ENCODE measurements at regions not wholly inside any gene's neighbourhood (a gene's known extent, or its start where the extent isn't known, plus 50 kb on each side); places are given as distances from the start of the nearest gene placed in this dataset.

- H3K9ac ChIP-seq (ENCODE audit: low read length): no peak overlapping the region
- H2BK12ac ChIP-seq (ENCODE audit: low read length in 2 of 2): no peak overlapping the region
- WGBS: 100% methylated on average over 1 of the region's 3 CpGs
- H2BK5ac ChIP-seq (ENCODE audit: low read depth, low read length, poor library complexity, severe bottlenecking): no peak overlapping the region
- no peaks in the 10 kb centered on the region for H3K9me3 ChIP-seq (ENCODE audit: control insufficient read depth, low read length)
- H3K36me3 ChIP-seq (ENCODE audit: control insufficient read depth in 1 of 2, insufficient read depth in 2 of 2, low read depth in 1 of 2, low read length in 2 of 2): no peaks in the 10 kb centered on the region
- no peak overlapping the region for H3K4me3 ChIP-seq (ENCODE audit: insufficient read depth in 1 of 2, low read depth in 1 of 2, low read length in 2 of 2)
- no peak overlapping the region for H2AK5ac ChIP-seq (ENCODE audit: low read length, severe bottlenecking)
- no peak overlapping the region for H3K4me2 ChIP-seq (ENCODE audit: low read length, poor library complexity, severe bottlenecking)
- no peak overlapping the region for H3K23ac ChIP-seq (ENCODE audit: low read length in 2 of 2)
- DNase-seq: no peak
- H3K4me1 ChIP-seq (ENCODE audit: control insufficient read depth, insufficient read depth, low read depth, low read length): no peaks in the 10 kb centered on the region
- no peak overlapping the region for H3K18ac ChIP-seq (ENCODE audit: low read depth in 1 of 2, low read length in 2 of 2)
- H2BK120ac ChIP-seq (ENCODE audit: low read depth, low read length): no peak overlapping the region
- no peak overlapping the region for H3K14ac ChIP-seq (ENCODE audit: low read length in 2 of 2)
- H4K8ac ChIP-seq (ENCODE audit: low read length): no peak overlapping the region
- no peaks in the 10 kb centered on the region for H3K79me1 ChIP-seq (replicated peaks; ENCODE audit: low read length, poor library complexity, severe bottlenecking)
- no peak overlapping the region for H2BK15ac ChIP-seq (ENCODE audit: low read depth, poor library complexity, severe bottlenecking)
- H3K27me3 ChIP-seq (ENCODE audit: control insufficient read depth in 1 of 2, insufficient read depth in 1 of 2, low read length in 2 of 2): no peaks in the 10 kb centered on the region
- H3K27ac ChIP-seq (ENCODE audit: low read length, poor library complexity, severe bottlenecking): no peak overlapping the region
- no peak overlapping the region for H4K91ac ChIP-seq (ENCODE audit: low read length)
- no peak overlapping the region for H3K4ac ChIP-seq (ENCODE audit: low read depth in 1 of 2, low read length in 2 of 2)
- H2AFZ ChIP-seq (ENCODE audit: low read depth, low read length): no peak overlapping the region
Observed at GRCh38 chr2:221005338-221005737, 566.8 kb downstream of the EPHA4 start.

- no peaks in the 10 kb centered on the region for H3K27me3 ChIP-seq (ENCODE audit: control insufficient read depth in 1 of 2, insufficient read depth in 1 of 2, low read length in 2 of 2)
- no peak overlapping the region for H2AK5ac ChIP-seq (ENCODE audit: low read length, severe bottlenecking)
- H3K4ac ChIP-seq (ENCODE audit: low read depth in 1 of 2, low read length in 2 of 2): no peak overlapping the region
- H3K9me3 ChIP-seq (ENCODE audit: control insufficient read depth, low read length): no peaks in the 10 kb centered on the region
- H2BK12ac ChIP-seq (ENCODE audit: low read length in 2 of 2): no peak overlapping the region
- H3K9ac ChIP-seq (ENCODE audit: low read length): no peak overlapping the region
- H4K91ac ChIP-seq (ENCODE audit: low read length): no peak overlapping the region
- H2BK15ac ChIP-seq (ENCODE audit: low read depth, poor library complexity, severe bottlenecking): no peak overlapping the region
- no peak for DNase-seq
- no peaks in the 10 kb centered on the region for H3K36me3 ChIP-seq (ENCODE audit: control insufficient read depth in 1 of 2, insufficient read depth in 2 of 2, low read depth in 1 of 2, low read length in 2 of 2)
- no peak overlapping the region for H3K4me2 ChIP-seq (ENCODE audit: low read length, poor library complexity, severe bottlenecking)
- no peaks in the 10 kb centered on the region for H3K79me1 ChIP-seq (replicated peaks; ENCODE audit: low read length, poor library complexity, severe bottlenecking)
- no peaks in the 10 kb centered on the region for H3K4me1 ChIP-seq (ENCODE audit: control insufficient read depth, insufficient read depth, low read depth, low read length)
- no peak overlapping the region for H2BK5ac ChIP-seq (ENCODE audit: low read depth, low read length, poor library complexity, severe bottlenecking)
- H3K27ac ChIP-seq (ENCODE audit: low read length, poor library complexity, severe bottlenecking): no peak overlapping the region
- H3K14ac ChIP-seq (ENCODE audit: low read length in 2 of 2): no peak overlapping the region
- no peak overlapping the region for H3K23ac ChIP-seq (ENCODE audit: low read length in 2 of 2)
- H3K18ac ChIP-seq (ENCODE audit: low read depth in 1 of 2, low read length in 2 of 2): no peak overlapping the region
- no peak overlapping the region for H2AFZ ChIP-seq (ENCODE audit: low read depth, low read length)
- no peak overlapping the region for H2BK120ac ChIP-seq (ENCODE audit: low read depth, low read length)
- H4K8ac ChIP-seq (ENCODE audit: low read length): no peak overlapping the region
- no peak overlapping the region for H3K4me3 ChIP-seq (ENCODE audit: insufficient read depth in 1 of 2, low read depth in 1 of 2, low read length in 2 of 2)
Observed at GRCh38 chr2:221006084-221006483, 566.0 kb downstream of the EPHA4 start.

DNA sequence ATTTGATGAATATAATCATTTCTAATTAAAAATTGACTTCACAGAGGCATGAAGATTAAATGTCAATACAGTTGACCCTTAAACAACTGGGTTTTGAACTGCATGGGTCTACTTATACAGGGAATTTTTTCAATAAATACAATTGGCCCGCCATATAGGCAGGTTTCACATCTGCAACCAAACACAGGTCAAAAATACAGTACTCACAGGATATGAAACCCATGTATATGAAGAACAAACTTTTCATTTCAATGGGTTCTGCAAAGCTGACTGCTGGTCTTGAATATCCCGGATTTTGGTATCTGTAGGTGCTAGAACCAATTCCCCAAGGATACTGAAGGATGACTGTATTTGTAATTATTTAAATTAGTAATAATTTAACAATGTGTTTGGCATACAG, 555.6 kb downstream of the EPHA4 start:
- H4K8ac ChIP-seq (ENCODE audit: low read length): no peak overlapping the region
- H3K9me3 ChIP-seq (ENCODE audit: control insufficient read depth, low read length): no peaks in the 10 kb centered on the region
- H3K79me1 ChIP-seq (replicated peaks; ENCODE audit: low read length, poor library complexity, severe bottlenecking): no peaks in the 10 kb centered on the region
- no peak overlapping the region for H2BK15ac ChIP-seq (ENCODE audit: low read depth, poor library complexity, severe bottlenecking)
- no peak for DNase-seq
- H3K36me3 ChIP-seq (ENCODE audit: control insufficient read depth in 1 of 2, insufficient read depth in 2 of 2, low read depth in 1 of 2, low read length in 2 of 2): no peaks in the 10 kb centered on the region
- H3K23ac ChIP-seq (ENCODE audit: low read length in 2 of 2): no peak overlapping the region
- H3K4me1 ChIP-seq (ENCODE audit: control insufficient read depth, insufficient read depth, low read depth, low read length): no peaks in the 10 kb centered on the region
- no peaks in the 10 kb centered on the region for H3K27me3 ChIP-seq (ENCODE audit: control insufficient read depth in 1 of 2, insufficient read depth in 1 of 2, low read length in 2 of 2)
- H3K4me2 ChIP-seq (ENCODE audit: low read length, poor library complexity, severe bottlenecking): no peak overlapping the region
- no peak overlapping the region for H3K14ac ChIP-seq (ENCODE audit: low read length in 2 of 2)
- H4K91ac ChIP-seq (ENCODE audit: low read length): no peak overlapping the region
- no peak overlapping the region for H2AFZ ChIP-seq (ENCODE audit: low read depth, low read length)
- no peak overlapping the region for H3K4ac ChIP-seq (ENCODE audit: low read depth in 1 of 2, low read length in 2 of 2)
- no peak overlapping the region for H2AK5ac ChIP-seq (ENCODE audit: low read length, severe bottlenecking)
- H3K4me3 ChIP-seq (ENCODE audit: insufficient read depth in 1 of 2, low read depth in 1 of 2, low read length in 2 of 2): no peak overlapping the region
- H3K27ac ChIP-seq (ENCODE audit: low read length, poor library complexity, severe bottlenecking): no peak overlapping the region
- no peak overlapping the region for H3K9ac ChIP-seq (ENCODE audit: low read length)
- H2BK120ac ChIP-seq (ENCODE audit: low read depth, low read length): no peak overlapping the region
- no peak overlapping the region for H2BK5ac ChIP-seq (ENCODE audit: low read depth, low read length, poor library complexity, severe bottlenecking)
- 77% methylated on average over 2 of the region's 2 CpGs for WGBS
- H2BK12ac ChIP-seq (ENCODE audit: low read length in 2 of 2): no peak overlapping the region
- no peak overlapping the region for H3K18ac ChIP-seq (ENCODE audit: low read depth in 1 of 2, low read length in 2 of 2)

DNA sequence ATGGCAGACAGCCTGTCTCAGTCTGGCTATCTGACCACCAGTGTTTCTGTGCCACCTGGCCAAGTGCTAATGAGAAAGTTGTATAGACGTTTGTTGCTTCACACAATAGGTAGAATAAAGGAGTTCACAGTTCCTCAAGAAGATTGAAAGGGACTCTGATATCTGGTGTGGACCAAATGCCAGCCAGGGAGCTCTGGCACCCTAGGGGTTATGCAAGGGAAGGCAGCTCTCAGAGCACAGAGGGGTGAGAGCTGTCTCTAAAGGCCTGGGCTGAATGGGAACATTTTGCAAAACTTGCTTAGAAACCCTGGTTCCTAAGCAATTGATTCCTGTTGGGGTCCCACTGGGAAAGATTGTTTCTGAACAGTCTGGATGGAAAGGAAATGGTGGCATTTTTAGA, 553.8 kb downstream of the EPHA4 start:
- no peak overlapping the region for H4K91ac ChIP-seq (ENCODE audit: low read length)
- no peak overlapping the region for H3K9ac ChIP-seq (ENCODE audit: low read length)
- no peak for DNase-seq

More for the DNA sequence above, 553.8 kb downstream of the EPHA4 start:
- Histone ChIP-seq H3K18ac (ENCODE audit: low read depth in 1 of 2, low read length in 2 of 2) (no peak overlapping the region), H3K14ac (ENCODE audit: low read length in 2 of 2) (no peak overlapping the region), H3K23ac (ENCODE audit: low read length in 2 of 2) (no peak overlapping the region), H2BK5ac (ENCODE audit: low read depth, low read length, poor library complexity, severe bottlenecking) (no peak overlapping the region), H2BK12ac (ENCODE audit: low read length in 2 of 2) (no peak overlapping the region), H3K27ac (ENCODE audit: low read length, poor library complexity, severe bottlenecking) (no peak overlapping the region), H3K36me3 (ENCODE audit: control insufficient read depth in 1 of 2, insufficient read depth in 2 of 2, low read depth in 1 of 2, low read length in 2 of 2) (no peaks in the 10 kb centered on the region), H2AK5ac (ENCODE audit: low read length, severe bottlenecking) (no peak overlapping the region), H3K4me3 (ENCODE audit: insufficient read depth in 1 of 2, low read depth in 1 of 2, low read length in 2 of 2) (no peak overlapping the region), H3K79me1 (replicated peaks; ENCODE audit: low read length, poor library complexity, severe bottlenecking) (no peaks in the 10 kb centered on the region), H3K4ac (ENCODE audit: low read depth in 1 of 2, low read length in 2 of 2) (no peak overlapping the region), H3K4me2 (ENCODE audit: low read length, poor library complexity, severe bottlenecking) (no peak overlapping the region), H2BK15ac (ENCODE audit: low read depth, poor library complexity, severe bottlenecking) (no peak overlapping the region), H3K27me3 (ENCODE audit: control insufficient read depth in 1 of 2, insufficient read depth in 1 of 2, low read length in 2 of 2) (no peaks in the 10 kb centered on the region), H2AFZ (ENCODE audit: low read depth, low read length) (no peak overlapping the region), H4K8ac (ENCODE audit: low read length) (no peak overlapping the region), H3K4me1 (ENCODE audit: control insufficient read depth, insufficient read depth, low read depth, low read length) (no peaks in the 10 kb centered on the region), H2BK120ac (ENCODE audit: low read depth, low read length) (no peak overlapping the region), H3K9me3 (ENCODE audit: control insufficient read depth, low read length) (no peaks in the 10 kb centered on the region)
- 68% methylated on average over 1 of the region's 1 CpG for WGBS

Measured in mesenchymal stem cell (in vitro differentiated cells and primary cell).